ENCODE measurements at regions not wholly inside any gene's neighbourhood (a gene's known extent, or its start where the extent isn't known, plus 50 kb on each side); places are given as distances from the start of the nearest gene placed in this dataset.

GRCh38 chr4:97498875-97499274 is 644.4 kb downstream of the STPG2 start:
- no peaks in the 10 kb centered on the region for H3K27me3 ChIP-seq (ENCODE audit: insufficient read depth, low read length)
- CTCF ChIA-PET = no interaction called here
- H3K4me3 ChIP-seq (replicated peaks in 1 of 2; ENCODE audit: low read depth in 1 of 2, low read length in 2 of 2) = peak overlapping the region in 1 of 2 experiments; percentile 16; a peak in 1 of 4 replicates
- POLR2A ChIA-PET = no interaction called here
- H3K9ac ChIP-seq (ENCODE audit: low read length) = peak overlapping the region; percentile 30
- RAD21 ChIA-PET (ENCODE audit: low non-redundant PET in 1 of 2, low total read pairs in 2 of 2, uncharacterized antibody in 2 of 2, unreplicated experiment in 2 of 2) = no interaction called here
- no TSS peak for BruUV-seq (replicated peaks)
- no peaks in the 10 kb centered on the region for H3K9me2 ChIP-seq (ENCODE audit: insufficient read depth)
- peak; percentile 96 for DNase-seq (ENCODE audit: low read depth, low spot score)
- intact Hi-C loops (cut with micrococcal nuclease) = no loop called here
- ATAC-seq = peak; percentile 68
- H3K9me3 ChIP-seq (ENCODE audit: control insufficient read depth in 1 of 2, insufficient read depth in 1 of 2, low read depth in 1 of 2, low read length in 2 of 2) = no peaks in the 10 kb centered on the region
- H3K79me2 ChIP-seq (ENCODE audit: insufficient read depth, low read length) = no peaks in the 10 kb centered on the region
- no peaks in the 10 kb centered on the region for H3K36me3 ChIP-seq (ENCODE audit: control insufficient read depth in 1 of 2, insufficient read depth in 2 of 2, low read length in 2 of 2)
- H2AFZ ChIP-seq (ENCODE audit: low read depth, low read length, poor library complexity, severe bottlenecking) = peak overlapping the region; percentile 93
- H3K4me1 ChIP-seq (ENCODE audit: control insufficient read depth in 1 of 2, insufficient read depth in 2 of 2, low read length in 2 of 2) = peaks cover 53 to 60% of the 10 kb centered on the region in 2 experiments
- H3K27ac ChIP-seq (ENCODE audit: low read depth, low read length) = peak overlapping the region; percentile 93
- no peaks in the 10 kb centered on the region for H4K20me1 ChIP-seq (ENCODE audit: insufficient read depth)
- peak overlapping the region; percentile 50 for H3K4me2 ChIP-seq (ENCODE audit: low read length)
- TF ChIP-seq ELF1 (IDR thresholded peaks at IDR 0.05; ENCODE audit: borderline replicate concordance, low read depth) = no peak; the same call in 1 of the 2 replicates
- peak; percentile 91 for TF ChIP-seq SP1 (IDR thresholded peaks at IDR 0.05; ENCODE audit: low read depth)
- no peak for TF ChIP-seq EZH2 (IDR thresholded peaks at IDR 0.05)
- TF ChIP-seq TCF7L2 (IDR thresholded peaks at IDR 0.05; ENCODE audit: borderline replicate concordance, extremely low read depth, insufficient read depth, insufficient read length) = no peak
- TF ChIP-seq RAD21 (IDR thresholded peaks at IDR 0.05; ENCODE audit: low read depth) = peak; percentile 34
- TF ChIP-seq ZFX (IDR thresholded peaks at IDR 0.05) = no peak
- peak; percentile 93 for TF ChIP-seq CEBPB (IDR thresholded peaks at IDR 0.05; ENCODE audit: low read depth)
- TF ChIP-seq POLR2A (IDR thresholded peaks at IDR 0.05; ENCODE audit: borderline replicate concordance, extremely low read depth, insufficient read depth, insufficient read length) = no peak
- peak; percentile 82 for TF ChIP-seq CBX3 (IDR thresholded peaks at IDR 0.05; ENCODE audit: low read depth)
- no peak for TF ChIP-seq EZH2phosphoT487 (IDR thresholded peaks at IDR 0.05; ENCODE audit: borderline replicate concordance)
- TF ChIP-seq FOSL1 (IDR thresholded peaks at IDR 0.05; ENCODE audit: low read depth) = peak; percentile 91
- TF ChIP-seq POLR2AphosphoS5 (IDR thresholded peaks at IDR 0.05; ENCODE audit: low read depth, low read length) = peak; percentile 28; the same call in 1 of the 2 replicates
- TF ChIP-seq, protein P1, sequence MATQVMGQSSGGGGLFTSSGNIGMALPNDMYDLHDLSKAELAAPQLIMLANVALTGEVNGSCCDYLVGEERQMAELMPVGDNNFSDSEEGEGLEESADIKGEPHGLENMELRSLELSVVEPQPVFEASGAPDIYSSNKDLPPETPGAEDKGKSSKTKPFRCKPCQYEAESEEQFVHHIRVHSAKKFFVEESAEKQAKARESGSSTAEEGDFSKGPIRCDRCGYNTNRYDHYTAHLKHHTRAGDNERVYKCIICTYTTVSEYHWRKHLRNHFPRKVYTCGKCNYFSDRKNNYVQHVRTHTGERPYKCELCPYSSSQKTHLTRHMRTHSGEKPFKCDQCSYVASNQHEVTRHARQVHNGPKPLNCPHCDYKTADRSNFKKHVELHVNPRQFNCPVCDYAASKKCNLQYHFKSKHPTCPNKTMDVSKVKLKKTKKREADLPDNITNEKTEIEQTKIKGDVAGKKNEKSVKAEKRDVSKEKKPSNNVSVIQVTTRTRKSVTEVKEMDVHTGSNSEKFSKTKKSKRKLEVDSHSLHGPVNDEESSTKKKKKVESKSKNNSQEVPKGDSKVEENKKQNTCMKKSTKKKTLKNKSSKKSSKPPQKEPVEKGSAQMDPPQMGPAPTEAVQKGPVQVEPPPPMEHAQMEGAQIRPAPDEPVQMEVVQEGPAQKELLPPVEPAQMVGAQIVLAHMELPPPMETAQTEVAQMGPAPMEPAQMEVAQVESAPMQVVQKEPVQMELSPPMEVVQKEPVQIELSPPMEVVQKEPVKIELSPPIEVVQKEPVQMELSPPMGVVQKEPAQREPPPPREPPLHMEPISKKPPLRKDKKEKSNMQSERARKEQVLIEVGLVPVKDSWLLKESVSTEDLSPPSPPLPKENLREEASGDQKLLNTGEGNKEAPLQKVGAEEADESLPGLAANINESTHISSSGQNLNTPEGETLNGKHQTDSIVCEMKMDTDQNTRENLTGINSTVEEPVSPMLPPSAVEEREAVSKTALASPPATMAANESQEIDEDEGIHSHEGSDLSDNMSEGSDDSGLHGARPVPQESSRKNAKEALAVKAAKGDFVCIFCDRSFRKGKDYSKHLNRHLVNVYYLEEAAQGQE (IDR thresholded peaks at IDR 0.05; ENCODE audit: low read depth) = no peak
- peak; percentile 95 for TF ChIP-seq JUND (IDR thresholded peaks at IDR 0.05)
- no peak for TF ChIP-seq ZBTB33 (IDR thresholded peaks at IDR 0.05; ENCODE audit: extremely low read depth, insufficient replicate concordance, low read length)
- no peak for TF ChIP-seq CTCF (IDR thresholded peaks at IDR 0.05 in 2 of 3, conservative IDR thresholded peaks at IDR 0.05 in 1 of 3; ENCODE audit: borderline replicate concordance in 1 of 3, insufficient read depth in 1 of 3, low read depth in 2 of 3, low read length in 2 of 3)
- no peak for TF ChIP-seq ZNF274 (IDR thresholded peaks at IDR 0.05; ENCODE audit: low read depth, low read length)
- TF ChIP-seq, protein P2, sequence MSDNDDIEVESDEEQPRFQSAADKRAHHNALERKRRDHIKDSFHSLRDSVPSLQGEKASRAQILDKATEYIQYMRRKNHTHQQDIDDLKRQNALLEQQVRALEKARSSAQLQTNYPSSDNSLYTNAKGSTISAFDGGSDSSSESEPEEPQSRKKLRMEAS (IDR thresholded peaks at IDR 0.05) = peak; percentile 49; the same call in 1 of the 2 replicates
- TF ChIP-seq SRF (IDR thresholded peaks at IDR 0.05; ENCODE audit: low read depth) = peak; percentile 53; the same call in 1 of the 2 replicates
- peak; percentile 62; the same call in 1 of the 2 replicates for TF ChIP-seq SIN3A (IDR thresholded peaks at IDR 0.05; ENCODE audit: low read depth)
- TF ChIP-seq EGR1 (IDR thresholded peaks at IDR 0.05; ENCODE audit: low read depth) = peak; percentile 59
- TF ChIP-seq YY1 (IDR thresholded peaks at IDR 0.05; ENCODE audit: extremely low read depth, insufficient replicate concordance, low read depth, low read length) = no peak
